ENCODE measurements at regions not wholly inside any gene's neighbourhood (a gene's known extent, or its start where the extent isn't known, plus 50 kb on each side); places are given as distances from the start of the nearest gene placed in this dataset.

DNA sequence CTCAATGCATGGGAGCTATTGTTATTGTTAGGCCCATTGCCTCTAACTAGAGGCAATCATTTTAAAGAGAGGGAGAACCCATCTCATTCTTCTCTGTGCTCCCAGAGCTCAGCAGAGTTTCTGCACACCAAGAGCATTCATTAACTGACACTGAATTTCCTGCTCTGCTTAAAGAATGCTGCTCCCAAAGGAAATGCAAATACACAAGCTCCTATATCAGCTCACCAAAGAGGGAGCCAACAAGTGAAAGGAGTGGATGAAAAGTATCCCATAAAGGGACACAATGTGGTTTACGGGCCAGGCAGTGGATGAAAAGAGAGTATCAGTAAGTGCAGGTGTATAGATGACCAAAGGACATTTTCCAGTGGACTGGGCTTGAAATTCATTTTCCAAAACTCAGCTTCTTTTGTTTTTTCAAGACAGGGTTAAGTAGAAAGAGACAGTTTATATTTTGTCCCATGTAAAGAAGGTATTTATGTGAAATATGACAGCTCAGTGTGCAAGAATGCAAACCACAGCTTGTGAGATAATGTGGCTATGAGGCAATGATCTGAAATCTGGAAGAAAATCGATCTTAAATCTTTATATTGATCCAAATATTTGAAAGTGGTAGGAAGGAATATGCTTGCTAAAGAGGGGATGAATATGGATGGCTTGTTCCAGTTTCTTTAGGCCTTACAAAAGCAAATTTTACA is 207.7 kb upstream of the CAMK1G start:
- no peak for DNase-seq

DNA sequence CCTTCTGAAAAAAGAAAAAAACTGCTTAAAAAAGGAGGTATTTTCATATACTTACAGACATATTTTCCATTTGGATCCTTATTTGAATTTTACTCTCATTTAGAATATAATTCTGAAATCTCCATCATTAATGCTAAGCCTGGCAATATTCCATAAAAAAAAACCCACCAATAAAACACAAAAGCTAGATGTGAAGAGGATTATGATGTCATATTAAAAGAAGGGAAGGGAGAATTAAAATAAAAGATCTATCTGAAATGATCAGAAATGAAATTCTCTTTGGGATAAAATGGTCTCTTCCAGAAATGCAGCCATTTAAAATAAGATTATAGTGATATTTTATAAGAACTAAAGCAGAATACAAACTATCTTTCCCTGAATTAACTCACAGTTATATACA is 206.7 kb upstream of the CAMK1G start:
- DNase-seq: no peak

DNA sequence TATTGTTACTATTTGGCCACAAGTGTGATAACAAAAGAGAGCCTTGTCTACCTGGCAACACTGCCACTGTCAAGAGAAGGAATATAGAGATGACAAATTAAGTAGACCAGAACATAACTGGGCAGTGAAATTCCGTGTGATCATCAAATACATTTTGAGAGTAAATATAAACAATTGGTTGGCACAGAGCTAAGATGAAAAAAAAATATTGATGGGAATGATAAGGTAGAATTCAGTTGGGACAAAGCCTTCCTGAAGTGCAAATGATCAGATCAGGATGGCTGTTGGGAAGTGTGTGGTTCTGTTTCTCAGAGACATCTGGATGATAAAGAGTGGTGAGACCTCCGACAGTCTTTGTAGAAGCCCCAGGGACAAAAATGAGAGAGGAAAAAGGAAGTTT is 205.5 kb upstream of the CAMK1G start:
- no peak for DNase-seq

DNA sequence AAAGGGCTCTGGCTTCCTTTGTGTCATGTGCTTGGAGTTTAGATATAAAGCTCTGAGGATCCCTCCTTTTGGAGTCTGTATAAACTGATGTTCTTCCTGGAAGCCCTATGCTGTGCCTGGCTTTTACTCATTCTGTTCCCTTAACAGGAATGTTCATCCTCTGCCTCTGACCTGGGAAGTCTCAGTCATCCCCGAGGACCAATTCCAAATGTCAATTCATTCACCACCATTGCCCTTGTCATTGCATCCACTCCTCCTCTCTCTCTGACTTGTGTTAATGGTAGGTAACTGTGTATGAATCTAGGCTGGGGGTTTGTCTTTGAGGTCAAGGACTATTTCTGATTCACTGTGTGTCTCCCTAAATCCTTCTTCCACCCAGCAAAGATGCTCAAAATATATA is 204.2 kb upstream of the CAMK1G start:
- DNase-seq: no peak

DNA sequence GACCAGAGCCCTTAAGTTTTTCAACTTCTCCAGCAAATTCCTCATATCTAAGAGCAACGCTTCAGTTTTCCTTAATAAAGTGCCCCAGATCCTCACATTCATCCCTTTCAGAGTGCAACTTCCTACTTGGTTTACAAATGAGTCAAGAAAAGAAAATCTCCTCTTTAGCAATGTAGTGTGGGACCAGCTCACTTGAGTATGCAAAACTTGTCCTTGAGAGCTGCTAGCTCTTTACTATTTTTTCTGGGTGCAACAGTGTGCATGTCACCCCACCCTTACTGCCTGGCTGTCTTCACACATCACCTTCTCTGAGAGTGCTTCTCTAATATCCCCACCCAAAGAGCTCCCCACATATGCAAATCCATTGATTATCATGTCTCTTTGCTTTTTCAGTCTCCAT is 203.1 kb upstream of the CAMK1G start:
- no peak for DNase-seq

DNA sequence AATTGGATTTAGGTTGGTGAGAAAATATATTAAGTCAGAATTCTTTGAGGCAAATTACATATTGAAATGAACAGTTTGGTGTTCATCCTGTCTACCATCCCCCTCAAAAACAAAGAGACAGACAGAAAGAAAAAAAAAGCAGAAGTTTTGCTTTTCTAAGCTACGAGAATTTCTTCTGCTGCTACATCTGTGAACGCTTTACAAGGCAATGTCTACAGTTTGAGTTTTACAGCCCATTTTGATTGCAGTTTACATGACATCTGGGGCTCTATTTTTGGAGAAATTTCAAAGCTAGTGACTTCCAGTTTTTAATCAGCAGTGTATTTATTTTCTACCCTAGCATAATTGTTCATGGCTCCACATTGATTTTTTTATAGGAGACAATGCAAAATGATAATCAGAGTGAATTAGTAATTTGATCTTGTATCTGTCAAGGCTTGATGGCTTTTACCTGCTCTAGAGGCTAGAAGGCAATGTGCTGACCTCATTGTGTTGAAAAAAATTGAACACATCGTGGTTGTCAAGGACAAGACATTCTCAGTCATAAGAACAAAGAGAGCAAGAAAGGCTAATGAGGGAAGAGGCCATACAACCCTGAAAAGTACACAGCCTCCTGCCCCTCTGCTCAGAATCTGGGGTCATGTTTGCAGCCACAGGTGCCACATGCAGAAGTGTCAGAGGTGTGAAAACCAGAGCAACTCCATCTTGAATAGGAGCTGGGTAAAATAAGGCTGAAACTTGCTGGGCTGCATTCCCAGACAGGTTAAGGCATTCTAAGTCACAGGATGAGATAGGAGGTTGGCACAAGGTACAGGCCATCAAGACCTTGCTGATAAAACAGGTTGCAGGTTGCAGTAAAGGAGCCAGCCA is 201.0 kb upstream of the CAMK1G start:
- no peak for DNase-seq

DNA sequence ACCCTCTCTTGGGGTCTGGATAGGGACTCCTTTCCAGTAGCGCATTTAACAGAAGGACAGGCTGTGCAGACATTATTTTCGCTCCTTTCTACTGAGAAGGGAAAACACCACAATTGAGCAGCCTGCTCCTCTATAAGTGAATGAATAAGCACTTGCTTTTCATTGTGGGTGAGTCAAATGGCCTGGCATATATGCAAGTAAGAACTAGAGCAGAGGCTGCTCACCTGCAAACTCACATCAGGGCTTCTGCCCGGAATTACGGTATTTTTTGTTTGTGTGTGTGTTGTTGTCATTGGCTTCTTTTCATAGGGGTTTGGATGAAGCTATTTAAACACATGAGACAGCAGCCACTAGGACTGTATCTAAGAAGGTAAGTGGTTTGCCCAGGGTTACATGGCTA is 200.1 kb upstream of the CAMK1G start:
- no peak for DNase-seq

DNA sequence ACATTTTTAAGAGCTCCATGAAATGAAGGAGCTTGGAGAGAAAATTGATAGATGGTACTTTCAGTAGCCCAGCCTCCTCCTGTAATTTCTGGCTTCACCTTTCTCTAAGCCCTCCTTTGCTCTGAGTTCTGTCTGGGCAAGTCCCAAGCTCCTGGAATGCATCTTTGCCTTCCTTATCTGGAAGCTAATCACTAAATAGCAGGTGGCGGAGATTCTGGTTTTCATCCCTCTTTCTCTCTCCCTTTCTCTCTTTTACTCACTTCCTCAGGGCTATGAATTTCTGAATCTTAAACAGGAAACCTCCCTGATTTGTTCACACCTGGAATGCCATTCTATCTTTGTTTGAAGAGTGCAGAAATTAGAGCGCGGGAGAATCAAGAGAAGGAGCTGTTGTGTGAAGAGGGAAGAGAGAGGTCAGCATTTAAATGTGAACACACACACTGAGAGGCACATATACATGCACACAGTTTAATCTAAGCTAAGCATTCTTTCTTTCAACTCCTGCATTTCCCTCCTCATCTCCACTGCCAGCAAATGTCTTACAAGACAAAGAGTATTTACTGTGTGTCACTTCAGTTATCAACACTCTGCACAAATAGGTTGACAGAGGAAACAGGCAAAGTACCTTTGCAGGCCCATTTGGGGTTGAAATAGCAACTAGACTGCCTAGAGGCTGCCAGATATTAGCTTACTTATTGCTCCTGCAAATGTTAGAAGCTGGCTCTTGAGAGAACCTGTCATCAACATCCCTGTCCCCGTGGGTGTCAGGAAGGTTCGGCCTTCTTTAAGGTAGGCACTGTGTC is 199.4 kb upstream of the CAMK1G start:
- no peak for DNase-seq

DNA sequence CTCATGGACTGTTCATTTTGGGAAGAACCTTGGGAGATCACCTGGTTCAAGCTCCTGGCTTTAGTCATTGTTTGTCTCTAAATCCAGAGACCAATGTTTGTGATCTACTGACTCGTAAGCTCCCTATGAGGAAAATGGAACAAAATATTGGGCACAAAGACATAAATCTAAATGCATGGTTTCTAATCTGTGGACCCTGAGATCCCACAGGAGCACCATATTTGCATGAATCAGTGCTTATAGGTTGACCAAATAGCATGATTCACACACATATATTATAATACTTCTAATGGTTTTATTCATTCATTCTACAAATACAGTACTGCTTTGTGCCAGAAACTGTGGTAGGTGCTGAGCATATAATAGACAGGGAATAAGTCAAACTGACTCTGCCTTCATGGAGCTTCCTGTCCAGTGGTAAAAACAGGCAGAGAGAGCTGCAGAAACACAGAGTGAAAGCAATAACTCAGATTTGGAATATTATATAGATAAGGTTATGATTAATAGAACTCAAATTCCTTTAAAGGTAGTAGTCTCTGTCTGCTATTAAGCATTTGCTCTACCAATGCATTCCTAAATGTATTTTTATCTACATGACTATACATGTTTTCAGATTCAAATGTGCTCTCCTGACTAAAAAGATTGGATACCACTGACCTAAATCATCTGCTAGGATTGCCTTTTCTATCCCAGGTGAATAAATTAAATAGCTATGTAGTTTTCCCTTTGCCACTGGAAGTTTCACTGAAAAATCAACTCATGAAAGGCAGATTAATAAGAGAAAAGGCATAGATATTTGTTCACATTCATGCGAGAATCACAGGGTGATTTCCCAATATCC is 198.6 kb upstream of the CAMK1G start:
- DNase-seq: no peak

DNA sequence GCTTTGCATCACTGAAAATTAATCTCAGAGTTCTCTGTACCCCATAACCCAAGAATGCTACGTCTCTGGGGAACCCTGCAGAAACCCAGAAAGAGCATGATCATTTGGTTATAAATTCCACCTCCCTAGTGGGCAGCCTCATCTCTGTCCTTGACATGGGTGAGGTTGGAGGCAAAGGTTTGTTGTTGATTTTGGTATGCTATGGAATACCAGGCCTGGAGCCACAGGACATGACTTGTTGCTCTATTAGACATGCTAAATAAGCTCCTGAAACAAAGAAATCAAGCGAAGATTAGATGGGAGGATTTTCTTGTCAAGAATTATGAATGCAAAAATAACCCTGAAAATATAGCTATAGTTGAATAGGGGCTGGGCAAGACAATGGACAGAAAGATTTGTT is 197.4 kb upstream of the CAMK1G start:
- DNase-seq: no peak

DNA sequence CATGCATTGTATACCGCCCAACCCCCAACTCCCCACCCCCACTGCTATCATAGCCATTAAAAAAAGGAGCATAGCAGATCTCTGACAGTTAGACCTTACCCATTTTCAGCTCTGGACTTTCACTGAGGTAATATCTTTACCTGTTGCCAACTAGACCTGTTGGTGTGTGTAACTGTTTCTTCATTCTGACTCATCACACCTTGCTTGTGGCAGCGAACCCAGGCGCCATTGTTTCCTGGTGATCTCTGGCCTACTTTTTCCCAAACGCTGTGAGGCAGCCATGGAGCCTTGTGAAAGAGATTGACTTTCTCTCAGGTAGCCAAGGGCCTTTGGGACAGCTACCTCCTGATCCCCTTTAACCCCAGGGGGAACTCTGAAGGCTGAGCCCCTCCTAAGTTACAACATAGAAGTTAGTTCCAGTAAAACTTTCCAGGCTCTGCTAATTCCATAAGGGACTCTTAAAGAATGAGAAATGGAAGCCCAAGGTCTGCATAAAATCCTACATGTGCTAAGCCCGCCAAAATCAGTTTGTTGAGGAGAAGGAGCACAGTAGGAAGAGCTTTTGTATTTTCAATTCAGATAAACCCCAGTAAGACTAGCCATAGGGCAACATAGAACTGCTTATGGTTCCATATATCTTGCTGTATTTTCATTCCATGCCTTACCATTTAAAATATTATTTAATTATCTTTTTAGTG is 196.1 kb upstream of the CAMK1G start:
- DNase-seq: no peak

DNA sequence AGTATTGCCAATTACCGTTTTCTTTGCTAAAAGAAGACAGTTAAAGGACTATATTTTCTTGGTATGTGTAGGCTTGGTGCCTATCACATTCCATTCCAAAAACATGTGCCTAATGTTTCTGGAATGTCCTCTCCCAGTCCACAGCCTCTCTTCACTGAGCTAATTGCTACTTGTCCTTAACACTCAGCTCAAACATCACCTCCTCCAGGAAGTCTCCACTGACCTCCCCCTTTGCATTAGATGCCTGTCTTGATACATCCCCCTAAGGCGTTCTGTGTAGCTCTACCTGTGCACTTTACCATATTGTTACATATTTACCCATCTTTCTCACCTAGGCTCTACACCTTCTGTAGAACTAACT is 195.6 kb upstream of the CAMK1G start:
- DNase-seq: no peak

DNA sequence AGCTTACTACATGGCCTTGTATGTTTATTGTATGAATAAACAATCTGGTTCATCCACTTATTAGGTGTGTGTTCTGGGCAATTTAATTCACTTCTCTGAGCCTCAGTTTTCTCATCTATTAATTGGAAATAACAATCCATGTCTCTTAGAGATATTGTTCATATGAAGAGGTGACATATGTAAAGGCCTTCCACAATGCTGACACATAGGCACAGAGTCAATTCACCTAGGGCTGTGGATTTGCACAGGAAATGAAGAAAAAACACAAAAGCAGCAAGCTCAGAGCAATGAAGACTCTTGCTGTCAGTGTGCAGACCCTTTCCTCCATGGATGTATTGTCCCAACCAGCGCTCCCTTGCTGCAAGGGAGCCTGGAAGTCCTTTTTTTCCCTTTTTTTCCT is 195.2 kb upstream of the CAMK1G start:
- no peak for DNase-seq

DNA sequence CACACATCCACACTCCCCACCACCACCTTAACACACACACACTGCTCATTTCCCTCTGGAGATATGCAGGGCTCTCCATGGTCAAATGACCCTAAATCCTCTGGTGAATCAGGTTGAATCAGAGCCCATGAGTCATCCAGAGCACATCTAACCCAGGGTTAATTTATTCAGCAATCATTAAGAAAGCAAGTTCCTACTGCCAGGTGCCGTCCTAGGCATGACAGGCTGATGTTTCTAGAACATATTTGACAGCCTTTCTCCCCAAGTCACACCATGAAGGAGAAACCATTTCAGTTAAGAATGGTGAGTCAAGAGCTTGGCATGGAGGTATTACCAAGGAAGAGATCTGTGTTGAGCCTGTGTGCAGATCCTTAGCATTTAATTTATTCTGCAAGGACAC is 194.3 kb upstream of the CAMK1G start:
- DNase-seq: no peak

DNA sequence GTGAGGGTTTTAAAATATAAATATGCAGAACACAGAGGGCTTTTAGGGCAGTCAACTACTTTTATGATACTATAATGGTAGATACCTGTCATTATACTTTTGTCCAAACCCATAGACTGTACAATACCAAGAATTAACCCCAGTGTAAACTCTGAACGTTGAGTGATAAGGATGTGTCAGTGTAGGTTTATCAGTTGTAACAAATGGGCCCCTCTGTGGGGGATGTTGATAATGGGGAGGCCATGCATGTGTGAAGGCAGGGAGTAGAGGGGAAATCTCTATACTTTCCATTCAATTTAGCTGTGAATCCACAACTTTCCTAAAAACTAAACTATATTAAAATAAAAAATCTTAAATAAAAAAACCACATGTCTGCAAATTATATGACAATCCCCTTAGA is 193.5 kb upstream of the CAMK1G start:
- DNase-seq: no peak

DNA sequence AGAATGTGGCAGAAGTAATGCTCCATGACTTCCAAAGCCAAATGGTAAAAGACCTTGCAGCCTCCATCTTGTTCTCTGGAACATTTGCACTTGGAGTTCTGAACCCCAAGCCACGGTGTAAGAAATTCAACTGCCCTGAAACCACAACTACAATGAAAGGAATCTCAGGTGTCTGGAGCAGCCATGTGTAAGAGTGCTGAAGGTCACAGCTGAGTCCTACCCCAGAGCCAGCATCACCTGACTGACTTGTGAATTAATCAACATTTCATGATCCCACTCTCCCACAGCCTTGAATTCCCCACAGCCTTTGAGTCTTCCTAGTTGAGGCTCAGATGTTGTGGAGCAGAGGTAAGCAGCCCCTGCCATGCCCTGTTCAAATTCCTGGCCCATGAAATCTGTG is 192.8 kb upstream of the CAMK1G start:
- no peak for DNase-seq

DNA sequence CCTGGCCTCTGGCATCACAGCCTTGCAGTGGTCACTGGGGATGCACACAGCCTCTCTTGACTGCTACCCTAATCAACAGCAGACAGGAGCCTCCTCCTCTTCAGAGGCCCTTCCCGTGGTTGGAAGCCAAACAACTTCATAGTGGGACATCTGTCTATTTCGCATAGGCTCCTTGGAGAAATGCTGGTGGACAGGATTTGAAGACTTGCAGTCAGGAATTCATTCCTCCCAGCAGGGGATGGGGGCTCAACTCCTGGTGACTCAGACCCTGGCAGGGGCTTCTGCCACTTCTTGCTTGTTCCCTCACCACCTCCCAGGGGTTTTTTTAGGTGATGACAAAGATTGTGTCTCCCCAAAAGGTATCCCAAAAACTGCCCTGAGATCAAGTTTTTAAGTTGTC is 191.7 kb upstream of the CAMK1G start:
- DNase-seq: no peak

DNA sequence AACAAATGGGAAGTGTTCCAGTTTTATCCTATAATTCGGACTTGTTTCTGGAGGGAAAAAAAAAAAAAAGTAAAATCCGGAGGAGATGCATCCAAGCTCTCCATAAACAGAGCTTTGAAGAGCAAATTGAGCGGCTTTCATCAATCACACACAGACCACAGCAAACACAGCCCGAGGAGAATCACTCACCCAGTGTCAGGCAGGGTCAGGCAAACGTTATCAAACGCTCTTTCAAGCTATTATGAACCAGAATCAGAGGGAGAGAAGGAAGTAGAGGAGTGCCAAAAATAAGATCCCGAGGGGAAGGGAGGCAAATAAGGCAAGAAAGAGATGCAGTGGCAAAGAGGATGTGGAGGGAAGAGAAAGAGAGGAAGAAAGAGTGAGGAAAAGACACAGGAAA is 188.3 kb upstream of the CAMK1G start:
- no peak for DNase-seq

DNA sequence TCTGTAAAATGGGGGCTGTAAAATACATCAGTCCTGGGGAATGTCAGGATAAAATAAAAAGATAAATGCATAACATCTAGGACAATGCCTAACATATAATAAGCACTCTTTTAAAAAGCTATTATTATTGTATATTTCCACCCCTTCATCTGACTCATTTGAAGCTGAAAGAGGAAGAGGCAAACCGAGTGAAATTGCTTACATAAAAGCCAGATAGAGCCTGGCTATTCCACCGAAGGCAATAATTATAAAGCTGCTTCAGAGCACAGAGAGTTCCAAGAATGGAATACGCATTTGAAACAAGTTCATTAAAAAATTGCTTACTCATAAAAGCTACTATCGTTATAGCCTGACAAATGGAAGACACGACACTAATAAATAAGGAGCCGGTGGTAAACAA is 186.1 kb upstream of the CAMK1G start:
- no peak for DNase-seq

DNA sequence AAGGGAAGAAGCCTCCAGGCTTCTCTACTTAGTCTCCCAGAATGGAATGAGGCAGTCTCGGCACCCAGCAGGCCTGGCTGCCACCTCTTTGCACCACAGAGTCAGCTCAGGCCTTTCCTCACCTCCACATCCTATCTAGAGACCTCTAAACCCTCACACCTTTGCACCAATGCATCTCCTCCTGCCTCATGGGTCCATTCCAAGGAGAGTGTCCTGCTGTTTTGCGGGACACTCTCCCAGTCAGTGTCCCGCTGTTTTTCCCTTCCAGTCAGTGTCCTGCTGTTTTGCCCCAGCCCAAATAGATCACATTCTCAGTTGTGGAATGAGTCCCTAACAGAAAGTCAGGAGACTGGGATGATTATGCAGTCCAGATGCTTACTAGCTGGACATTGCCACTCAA is 185.6 kb upstream of the CAMK1G start:
- DNase-seq: no peak

DNA sequence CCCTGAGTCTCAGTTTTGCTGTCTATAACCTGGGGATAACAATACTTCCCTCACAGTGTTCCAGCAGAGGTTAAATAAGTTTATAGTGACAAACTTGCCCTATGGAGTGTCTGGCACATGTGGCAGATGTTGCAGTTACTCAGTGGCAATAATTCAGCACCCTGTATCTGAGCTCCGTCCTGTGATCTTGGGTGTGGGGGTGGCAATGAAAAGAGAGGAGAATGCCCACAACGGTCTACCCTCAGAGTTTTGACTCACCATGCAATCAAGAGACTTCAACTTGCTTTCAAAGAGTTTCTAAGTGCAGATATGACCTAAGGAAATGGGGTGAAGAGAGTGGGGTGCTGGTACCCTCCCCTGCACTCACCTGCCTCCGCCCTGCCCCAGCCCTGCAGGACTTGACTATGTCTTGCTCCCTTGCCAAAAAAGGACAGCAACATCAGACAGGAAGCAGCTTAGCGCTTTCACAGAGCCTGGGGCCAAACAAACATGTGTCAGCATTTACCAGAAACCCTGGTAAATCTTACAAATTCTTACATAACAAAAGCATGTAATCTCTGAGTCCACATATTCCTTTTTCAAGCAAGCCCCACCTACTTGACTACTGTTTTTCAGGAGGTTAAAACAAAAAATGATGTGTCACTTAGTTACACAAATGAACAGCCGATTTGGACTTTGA is 185.1 kb upstream of the CAMK1G start:
- no peak for DNase-seq
